ELF-1 (cell line): ENCODE measurements at regions not wholly inside any gene's neighbourhood (a gene's known extent, or its start where the extent isn't known, plus 50 kb on each side); places are given as distances from the start of the nearest gene placed in this dataset.

Source experiments
- DNase-seq: peaks from one replicate; pipeline ENCODE4 v3.0.0-alpha.2; 2016; ENCODE audit warnings: low read depth, low spot score

- DNase-seq: no peak
Observed at GRCh38 chr20:23231561-23232218, 118.9 kb upstream of the NXT1 start.

GRCh38 chr20:23230766-23231385, 119.7 kb upstream of the NXT1 start:
- no peak for DNase-seq

- no peak for DNase-seq
Observed at GRCh38 chr20:23229989-23230388, 120.6 kb upstream of the NXT1 start.

- DNase-seq: no peak
Observed at GRCh38 chr20:23228912-23229311, 121.7 kb upstream of the NXT1 start.

- no peak for DNase-seq
Observed at GRCh38 chr20:23227976-23228375, 122.6 kb upstream of the NXT1 start.

GRCh38 chr20:23227274-23227673, 123.3 kb upstream of the NXT1 start:
- DNase-seq: no peak

- no peak for DNase-seq
Observed at GRCh38 chr20:23226612-23227265, 123.9 kb upstream of the NXT1 start.

- DNase-seq: no peak
Observed at GRCh38 chr20:23225407-23226060, 125.1 kb upstream of the NXT1 start.

GRCh38 chr20:23224806-23225205, 125.8 kb upstream of the NXT1 start:
- DNase-seq: no peak

- DNase-seq: no peak
Observed at GRCh38 chr20:23223908-23224580, 126.5 kb upstream of the NXT1 start.

GRCh38 chr20:23222531-23223200, 127.9 kb upstream of the NXT1 start:
- no peak for DNase-seq

- DNase-seq: no peak
Observed at GRCh38 chr20:23217023-23217422, 130.9 kb upstream of the CD93 start.

- DNase-seq: no peak
Observed at GRCh38 chr20:23215344-23215995, 129.3 kb upstream of the CD93 start.

- no peak for DNase-seq
Observed at GRCh38 chr20:23214903-23215302, 128.8 kb upstream of the CD93 start.

- peak; percentile 82 for DNase-seq
Observed at GRCh38 chr20:23212464-23212995, 126.4 kb upstream of the CD93 start.

- peak; percentile 42 for DNase-seq
Observed at GRCh38 chr20:23212011-23212410, 125.9 kb upstream of the CD93 start.

GRCh38 chr20:23211164-23211563, 125.0 kb upstream of the CD93 start:
- DNase-seq: no peak

GRCh38 chr20:23207826-23208540, 121.9 kb upstream of the CD93 start:
- DNase-seq: no peak

GRCh38 chr20:23206995-23207394, 120.9 kb upstream of the CD93 start:
- no peak for DNase-seq

GRCh38 chr20:23206061-23206460, 119.9 kb upstream of the CD93 start:
- no peak for DNase-seq
